ENCODE measurements at regions not wholly inside any gene's neighbourhood (a gene's known extent, or its start where the extent isn't known, plus 50 kb on each side); places are given as distances from the start of the nearest gene placed in this dataset.

- H3K9me3 ChIP-seq (ENCODE audit: low read length) = no peaks in the 10 kb centered on the region
- no peak for FAIRE-seq
Observed at GRCh38 chr15:36478561-36478960, 100.9 kb upstream of the CDIN1 start.

More at GRCh38 chr15:36478561-36478960, 100.9 kb upstream of the CDIN1 start:
- ATAC-seq (no peak), DNase-seq (ENCODE audit: low spot score) (no peak)
- TF ChIP-seq RFX5 (IDR thresholded peaks at IDR 0.05; ENCODE audit: low read depth, low read length) (no peak), SKI (IDR thresholded peaks at IDR 0.05; ENCODE audit: partially characterized antibody) (no peak), ZBTB7A (CRISPR knock-in tag; IDR thresholded peaks at IDR 0.05) (no peak), ZNF766 (CRISPR knock-in tag; IDR thresholded peaks at IDR 0.05; ENCODE audit: borderline replicate concordance) (no peak), RBAK (CRISPR knock-in tag; IDR thresholded peaks at IDR 0.05) (no peak), ZSCAN30 (CRISPR knock-in tag; IDR thresholded peaks at IDR 0.05) (no peak), NCOA2 (CRISPR knock-in tag; IDR thresholded peaks at IDR 0.05) (no peak), HNF1B (CRISPR knock-in tag; IDR thresholded peaks at IDR 0.05) (no peak), ATF4 (CRISPR knock-in tag; IDR thresholded peaks at IDR 0.05) (no peak), MAZ (IDR thresholded peaks at IDR 0.05; ENCODE audit: borderline replicate concordance, low read depth, low read length) (no peak), MAZ (CRISPR knock-in tag; IDR thresholded peaks at IDR 0.05; ENCODE audit: low read depth) (no peak), ZZZ3 (CRISPR knock-in tag; IDR thresholded peaks at IDR 0.05; ENCODE audit: borderline replicate concordance) (no peak), ZNF629 (CRISPR knock-in tag; conservative IDR thresholded peaks at IDR 0.05) (no peak), ZNF501 (CRISPR knock-in tag; IDR thresholded peaks at IDR 0.05) (no peak), RXRB (CRISPR knock-in tag; IDR thresholded peaks at IDR 0.05; ENCODE audit: borderline replicate concordance) (no peak), ZNF782 (CRISPR knock-in tag; IDR thresholded peaks at IDR 0.05; ENCODE audit: borderline replicate concordance) (no peak), HIC2 (CRISPR knock-in tag; IDR thresholded peaks at IDR 0.05; ENCODE audit: low read depth) (no peak)
- ChIA-PET CTCF (ENCODE audit: low intra/inter-chr PET ratio, low total read pairs) (no interaction called here), POLR2A (no interaction called here)
- H3K4me2 ChIP-seq (ENCODE audit: low read depth, low read length) = no peak overlapping the region
- no peaks in the 10 kb centered on the region for H3K4me1 ChIP-seq (ENCODE audit: insufficient read depth, low read length)
- no TSS peak for BruUV-seq (replicated peaks)
- no peaks in the 10 kb centered on the region for H3K79me2 ChIP-seq (ENCODE audit: insufficient read depth, low read length)
- in situ Hi-C loops (cut with HindIII; ENCODE audit: extremely low pct_ligation_motif_present, low pct_unique_long_range_greater_than_20kb) = no loop called here
- no peaks in the 10 kb centered on the region for H4K20me1 ChIP-seq (ENCODE audit: insufficient read depth, low read length)
- intact Hi-C loops (cut with micrococcal nuclease; ENCODE audit: unreplicated experiment) = no loop called here
- H3K4me3 ChIP-seq (replicated peaks in 1 of 3; ENCODE audit: insufficient read depth in 1 of 3, low read depth in 2 of 3, low read length in 3 of 3) = no peak overlapping the region
- no peaks in the 10 kb centered on the region for H3K36me3 ChIP-seq (replicated peaks in 1 of 2; ENCODE audit: control insufficient read depth in 1 of 2, insufficient read depth in 2 of 2, low read length in 2 of 2)
- H3K27me3 ChIP-seq (ENCODE audit: control insufficient read depth in 1 of 2, insufficient read depth in 2 of 2, low read length in 2 of 2) = no peaks in the 10 kb centered on the region; a peak in 1 of 5 replicates
- 0% methylated on average over 2 of the region's 2 CpGs for WGBS (ENCODE audit: low lambda C conversion rate)
- H3K9ac ChIP-seq (ENCODE audit: insufficient read depth, low read depth, low read length) = no peak overlapping the region
- no peak overlapping the region for H2AFZ ChIP-seq (ENCODE audit: low read length)
- H3K27ac ChIP-seq (ENCODE audit: extremely low read length, insufficient read depth, low read length) = no peak overlapping the region

Data from HepG2 (cell line).